Stimulated activated CD4-positive, alpha-beta T cell treated with anti-CD3 and anti-CD28 coated beads, Interleukin-2, amount 100 ng/mL, for 48 hours (primary cell): ENCODE measurements at regions not wholly inside any gene's neighbourhood (a gene's known extent, or its start where the extent isn't known, plus 50 kb on each side); places are given as distances from the start of the nearest gene placed in this dataset.
"Not testable (repeated sequence)": the region's sequence is repeated elsewhere in the genome, so short reads cannot be mapped to it uniquely, and the experiment has no call there.

Experiments
- DNase-seq, 2 donors: peaks; one replicate each; pipeline ENCODE4 v3.0.0-alpha.2; 2020

GRCh38 chr11:90722552-90723190 lies 499.8 kb upstream of the CHORDC1 start:
- DNase-seq, result no peak

- no peak for DNase-seq
These were observed 494.7 kb upstream of the CHORDC1 start for GRCh38 chr11:90717522-90717921.

DNA sequence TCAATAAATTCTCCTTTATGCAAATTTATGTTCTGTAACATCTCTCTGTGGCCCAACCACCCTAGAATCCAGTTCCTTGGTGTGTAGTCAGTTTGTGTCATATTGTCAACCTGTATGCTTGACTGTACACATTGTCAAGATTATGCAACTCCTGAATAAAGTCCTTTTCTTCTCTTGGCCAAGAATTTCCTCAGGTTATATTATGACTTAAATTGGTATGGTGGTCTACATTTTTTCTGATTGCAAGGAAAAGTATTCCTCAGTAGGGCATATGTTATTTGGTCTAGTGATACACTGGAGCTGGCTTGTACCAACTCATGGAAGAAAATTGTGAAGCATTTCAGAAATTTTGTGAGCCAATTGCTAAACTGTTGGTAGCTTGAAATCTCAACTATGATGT lies 482.8 kb upstream of the CHORDC1 start:
- DNase-seq, result no peak

DNA sequence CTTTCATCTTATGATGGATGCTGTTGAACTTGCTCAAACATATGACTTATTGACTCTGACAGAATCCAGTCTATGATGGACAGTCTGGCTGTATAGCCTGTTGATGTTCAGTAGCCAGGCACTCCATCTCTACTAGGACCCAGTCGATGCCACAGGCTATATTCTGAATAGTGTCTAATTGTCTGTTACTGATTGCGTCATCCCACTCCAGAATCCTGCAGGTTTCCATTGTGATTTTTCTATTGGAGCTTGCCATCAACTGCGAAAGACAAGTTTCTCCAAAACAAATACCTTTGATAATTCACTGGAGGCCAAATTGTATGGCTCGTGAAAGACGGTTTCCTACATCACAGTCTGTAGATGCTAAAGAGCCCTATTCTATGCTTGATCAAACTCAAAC lies 481.7 kb upstream of the CHORDC1 start:
- no peak for DNase-seq

GRCh38 chr11:90701716-90702115 lies 478.9 kb upstream of the CHORDC1 start:
- DNase-seq, result no peak

GRCh38 chr11:90700789-90701439 lies 478.1 kb upstream of the CHORDC1 start:
- DNase-seq, result no peak

DNA sequence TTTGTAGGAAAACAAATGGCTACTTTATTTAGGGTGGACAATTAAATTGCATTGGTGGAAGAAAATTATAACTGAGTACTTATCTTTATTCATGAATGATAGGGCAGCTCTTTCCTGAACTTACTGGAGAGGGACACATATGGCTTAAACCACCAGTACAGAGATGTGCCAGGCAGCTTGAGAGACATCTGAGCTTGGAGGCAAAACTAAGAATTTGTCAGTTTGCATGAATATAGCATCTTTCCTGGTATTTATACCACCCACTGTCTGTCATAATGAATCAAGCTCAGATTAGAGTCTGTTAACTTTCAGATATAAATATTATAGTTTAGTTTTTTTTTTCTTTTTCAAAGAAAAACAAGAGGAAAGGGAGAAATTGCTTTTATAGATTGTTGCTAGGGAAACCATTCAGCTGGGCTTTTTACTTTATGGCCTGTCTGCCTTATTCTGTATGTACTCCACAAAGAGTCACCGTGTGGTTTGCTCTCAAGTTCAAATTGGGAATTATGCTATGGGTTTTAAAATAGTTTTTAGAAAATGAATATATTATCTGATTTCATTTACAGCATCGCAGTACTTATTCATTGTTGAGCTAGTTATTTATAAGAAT lies 477.0 kb upstream of the CHORDC1 start:
- DNase-seq, result no peak

DNA sequence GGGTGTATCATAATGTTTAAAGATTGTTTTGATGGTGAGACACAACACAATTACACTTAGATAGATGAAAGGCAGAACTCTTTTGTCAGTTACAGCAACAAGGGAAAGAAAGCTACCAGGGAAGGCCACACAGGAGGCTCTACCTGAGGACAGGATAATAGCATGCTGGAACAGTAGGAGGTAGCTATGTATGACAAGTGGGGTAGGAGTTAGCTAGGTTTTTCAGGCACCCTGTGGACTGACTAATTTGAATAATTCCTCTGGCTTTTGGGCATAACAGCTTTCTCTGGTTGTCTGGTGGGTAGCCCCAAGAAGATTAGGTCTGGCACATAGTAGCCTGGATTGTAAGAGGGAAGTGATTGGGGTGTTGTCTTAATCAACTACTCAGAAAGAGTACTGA lies 475.4 kb upstream of the CHORDC1 start:
- DNase-seq, result no peak

- DNase-seq, result not testable (repeated sequence)
These were observed 452.6 kb upstream of the CHORDC1 start for GRCh38 chr11:90675496-90675895.

DNA sequence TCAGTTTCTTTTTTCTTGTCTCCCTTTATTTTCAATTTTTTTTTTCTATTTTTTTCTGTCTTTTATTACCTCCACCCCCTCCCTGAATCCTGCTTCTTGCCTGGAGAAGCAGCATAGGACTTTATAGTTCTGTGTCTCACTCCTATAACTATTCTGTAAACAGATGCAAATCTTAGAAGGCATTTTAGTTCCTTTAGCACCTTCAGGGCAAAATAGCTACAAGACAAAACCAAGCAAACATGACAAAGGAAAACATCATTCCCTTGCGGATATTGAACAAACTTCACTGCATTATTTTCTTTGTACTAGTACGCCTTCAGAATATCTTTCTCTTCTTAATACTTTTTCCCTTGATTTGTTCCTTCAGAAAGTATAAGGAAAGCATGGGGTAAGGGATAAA lies 446.2 kb upstream of the CHORDC1 start:
- DNase-seq, result no peak

GRCh38 chr11:90668502-90668901 lies 445.7 kb upstream of the CHORDC1 start:
- DNase-seq, result no peak

- DNase-seq, result no peak
These were observed 438.4 kb upstream of the CHORDC1 start for GRCh38 chr11:90661233-90661632.

DNA sequence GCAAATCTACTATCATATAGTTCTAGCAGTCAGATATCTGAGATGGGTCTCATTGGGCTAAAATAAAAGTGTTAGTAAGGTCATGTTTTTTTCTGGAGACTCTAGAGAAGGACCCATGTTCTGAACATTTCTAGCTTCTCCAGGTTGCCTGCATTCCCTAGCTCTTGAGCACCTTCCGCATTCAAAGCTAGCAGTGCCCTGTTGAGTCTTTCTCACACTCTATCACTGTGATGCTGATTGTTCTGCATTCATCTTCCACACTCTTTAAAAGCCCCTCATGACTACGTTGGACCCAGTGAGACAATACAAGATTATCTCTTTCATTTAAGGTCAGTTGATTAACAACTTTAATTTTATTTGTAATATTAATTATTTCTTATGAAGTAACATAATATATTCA lies 433.3 kb upstream of the CHORDC1 start:
- DNase-seq, result no peak

DNA sequence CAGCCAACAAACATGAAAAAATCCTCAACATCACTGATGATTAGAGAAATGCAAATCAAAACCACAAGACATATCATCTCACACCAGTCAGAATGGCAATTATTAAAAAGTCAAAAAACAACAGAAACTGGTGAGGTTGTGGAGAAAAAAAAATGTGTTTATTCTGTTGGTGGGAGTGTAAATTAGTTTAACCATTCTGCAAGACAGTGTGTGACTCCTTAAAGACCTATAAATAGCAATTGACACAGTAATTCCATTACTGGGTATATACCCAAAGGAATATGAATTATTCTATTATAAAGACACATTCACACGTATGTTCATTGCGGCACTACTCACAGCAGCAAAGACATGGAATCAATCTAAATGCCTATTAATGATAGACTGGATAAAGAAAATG lies 427.3 kb upstream of the CHORDC1 start:
- DNase-seq, result no peak

DNA sequence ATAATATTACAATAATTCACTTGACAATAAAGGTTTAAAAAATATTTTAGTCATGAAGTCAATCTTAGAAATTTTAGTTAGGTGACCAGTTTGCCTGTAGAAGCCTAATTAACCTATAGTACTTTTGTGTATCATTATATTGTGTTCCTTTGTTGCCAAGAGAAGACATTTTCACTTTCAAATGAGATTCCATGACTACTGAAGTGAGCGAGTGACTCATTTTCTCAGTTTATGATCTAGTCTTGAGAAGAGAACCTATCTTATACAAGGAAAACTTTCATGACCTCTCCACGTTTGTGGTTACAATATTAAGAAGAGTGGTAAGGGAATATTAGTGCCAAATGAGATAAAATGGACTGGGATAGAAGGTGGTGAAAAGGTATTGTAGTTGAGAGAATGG lies 423.9 kb upstream of the CHORDC1 start:
- no peak for DNase-seq

DNA sequence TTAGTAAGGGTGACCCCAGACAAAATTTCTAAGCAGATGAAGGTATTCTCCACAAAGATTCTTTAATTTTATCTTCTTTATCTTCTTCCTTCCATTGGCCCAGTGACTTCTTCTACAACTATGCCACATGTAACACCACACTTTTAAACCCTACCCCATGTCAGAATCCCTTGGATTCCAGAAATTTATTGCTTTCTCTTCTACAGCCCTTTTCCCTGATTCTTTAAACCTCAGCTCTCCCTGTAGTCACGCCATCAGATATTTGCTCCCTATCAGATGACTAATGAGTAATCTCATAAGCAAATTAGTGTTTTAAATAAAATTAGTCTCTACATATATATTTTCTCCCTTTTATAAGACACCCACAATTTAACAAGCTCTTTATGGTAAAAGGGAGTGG lies 423.4 kb upstream of the CHORDC1 start:
- DNase-seq, result no peak

DNA sequence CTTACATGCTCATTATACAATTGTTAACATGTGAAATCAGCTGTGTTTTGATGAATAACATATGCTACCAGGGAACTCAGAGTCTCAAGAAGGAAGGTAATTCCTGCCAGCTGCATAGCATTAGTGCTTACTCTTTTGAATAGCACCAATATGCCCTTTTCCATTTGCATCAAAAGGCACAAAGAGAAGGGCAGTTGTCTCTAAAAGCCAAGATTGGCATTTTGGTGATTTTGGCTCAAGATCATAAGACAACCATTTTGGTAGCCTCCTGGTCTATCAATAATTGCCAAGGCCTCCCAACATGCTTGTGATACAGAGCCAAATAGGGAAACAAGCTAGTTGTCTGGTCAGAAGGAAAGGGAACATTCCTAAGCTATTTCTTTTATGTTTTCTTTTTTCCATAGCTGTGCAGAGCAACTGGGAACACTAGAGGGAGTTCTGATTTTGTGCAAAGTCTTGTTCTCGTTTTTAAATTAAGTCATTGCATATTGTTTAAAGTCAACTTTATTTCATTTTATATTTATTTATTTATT lies 416.7 kb upstream of the CHORDC1 start:
- no peak for DNase-seq

DNA sequence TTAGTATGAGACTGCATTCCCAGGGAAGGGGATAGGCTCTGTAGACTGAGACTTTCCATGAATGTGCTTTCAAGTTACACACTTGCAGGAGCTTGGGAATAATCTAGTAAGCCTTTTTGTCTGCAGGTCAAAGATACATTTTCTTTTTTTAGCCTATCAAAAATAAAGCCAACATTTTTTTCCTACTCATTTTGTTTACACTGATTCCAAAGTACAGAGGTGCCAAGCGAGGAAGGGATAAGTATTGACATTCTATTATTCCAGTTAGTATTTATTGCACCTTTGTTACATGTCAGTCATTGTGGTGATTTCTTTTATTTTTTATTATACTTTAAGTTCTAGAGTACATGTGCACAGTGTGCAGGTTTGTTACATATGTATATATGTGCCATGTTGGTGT lies 413.0 kb upstream of the CHORDC1 start:
- DNase-seq, result no peak

DNA sequence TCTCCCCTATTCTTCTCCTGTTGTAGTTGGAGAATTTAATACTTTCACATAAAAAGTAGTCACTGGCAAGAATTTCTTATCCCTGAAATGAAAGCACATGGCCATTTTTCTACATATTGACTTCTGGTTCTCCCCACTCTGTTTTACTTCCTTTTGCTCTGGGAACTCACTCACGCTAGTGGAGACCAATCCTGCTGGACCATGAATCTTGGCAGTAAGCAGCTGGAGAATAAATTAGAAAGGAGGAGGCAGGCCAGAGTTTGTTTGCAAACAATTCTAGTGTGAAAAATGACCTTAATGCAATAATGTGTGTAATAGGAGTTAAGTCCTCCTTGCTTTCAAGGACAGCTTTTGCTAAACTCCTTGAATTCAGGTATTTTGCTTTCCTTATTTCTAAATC lies 412.3 kb upstream of the CHORDC1 start:
- DNase-seq, result no peak

DNA sequence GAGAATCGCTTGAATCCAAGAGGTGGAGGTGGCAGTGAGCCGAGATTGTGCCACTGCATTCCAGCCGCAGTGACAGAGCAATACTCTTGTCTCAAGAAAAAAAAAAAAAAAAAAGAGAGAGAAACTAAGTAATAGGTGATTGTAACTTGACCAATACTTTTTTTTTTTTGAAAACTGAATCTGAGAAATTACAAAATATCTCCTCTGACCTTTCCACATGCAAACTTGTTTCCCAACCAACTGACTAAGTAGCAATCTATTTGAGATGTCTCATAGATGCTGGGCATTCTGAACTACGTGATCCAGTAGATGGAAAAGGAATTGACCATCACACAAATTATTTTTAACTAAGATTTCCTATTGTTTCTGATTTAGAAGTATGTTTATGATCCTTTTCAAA lies 407.3 kb upstream of the CHORDC1 start:
- DNase-seq, result no peak

DNA sequence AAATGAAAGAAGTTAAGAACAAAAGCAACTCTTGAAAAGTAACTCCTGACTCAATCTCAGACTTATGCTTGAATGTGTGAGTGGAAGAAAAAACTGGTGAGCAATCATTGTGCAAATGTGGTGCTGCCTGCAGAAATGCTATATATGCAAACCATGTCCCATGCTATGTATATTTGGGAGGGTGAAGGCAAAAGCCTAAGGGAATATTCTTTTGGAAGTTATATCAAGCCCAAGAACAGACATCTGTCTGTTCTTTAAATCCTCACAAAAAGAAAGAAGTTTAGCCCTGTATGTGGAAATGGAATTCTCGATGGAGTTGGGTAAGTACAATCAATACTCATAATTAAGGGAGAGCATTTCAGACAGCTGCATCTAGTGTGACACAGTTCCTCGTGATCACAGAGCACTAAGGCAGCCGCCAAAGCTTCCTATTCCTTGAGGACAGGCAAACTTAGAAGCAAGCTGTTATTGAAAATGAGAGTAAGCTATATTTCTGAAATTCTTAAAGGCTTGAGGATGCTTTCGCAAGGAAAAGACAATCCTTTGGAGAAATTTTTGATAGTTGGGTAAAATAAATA lies 406.5 kb upstream of the CHORDC1 start:
- DNase-seq, result no peak

- no peak for DNase-seq
These were observed 391.5 kb upstream of the CHORDC1 start for GRCh38 chr11:90614318-90614717.

GRCh38 chr11:90613037-90613436 lies 390.2 kb upstream of the CHORDC1 start:
- not testable (repeated sequence) for DNase-seq

- DNase-seq, result no peak
These were observed 383.9 kb upstream of the CHORDC1 start for GRCh38 chr11:90606721-90607120.
